ENCODE measurements at regions not wholly inside any gene's neighbourhood (a gene's known extent, or its start where the extent isn't known, plus 50 kb on each side); places are given as distances from the start of the nearest gene placed in this dataset.

GRCh38 chr2:64390586-64390985, 63.4 kb upstream of the LGALSL start:
- Histone ChIP-seq H3K4me1 (no peaks in the 10 kb centered on the region), H3K27me3 (ENCODE audit: low read depth) (no peaks in the 10 kb centered on the region), H3K27ac (replicated peaks) (peak overlapping the region; percentile 57), H3K36me3 (peaks cover 4% of the 10 kb centered on the region), H3K4me3 (no peak overlapping the region), H3K9me3 (replicated peaks) (peaks cover 14% of the 10 kb centered on the region)
- TF ChIP-seq, protein P1, sequence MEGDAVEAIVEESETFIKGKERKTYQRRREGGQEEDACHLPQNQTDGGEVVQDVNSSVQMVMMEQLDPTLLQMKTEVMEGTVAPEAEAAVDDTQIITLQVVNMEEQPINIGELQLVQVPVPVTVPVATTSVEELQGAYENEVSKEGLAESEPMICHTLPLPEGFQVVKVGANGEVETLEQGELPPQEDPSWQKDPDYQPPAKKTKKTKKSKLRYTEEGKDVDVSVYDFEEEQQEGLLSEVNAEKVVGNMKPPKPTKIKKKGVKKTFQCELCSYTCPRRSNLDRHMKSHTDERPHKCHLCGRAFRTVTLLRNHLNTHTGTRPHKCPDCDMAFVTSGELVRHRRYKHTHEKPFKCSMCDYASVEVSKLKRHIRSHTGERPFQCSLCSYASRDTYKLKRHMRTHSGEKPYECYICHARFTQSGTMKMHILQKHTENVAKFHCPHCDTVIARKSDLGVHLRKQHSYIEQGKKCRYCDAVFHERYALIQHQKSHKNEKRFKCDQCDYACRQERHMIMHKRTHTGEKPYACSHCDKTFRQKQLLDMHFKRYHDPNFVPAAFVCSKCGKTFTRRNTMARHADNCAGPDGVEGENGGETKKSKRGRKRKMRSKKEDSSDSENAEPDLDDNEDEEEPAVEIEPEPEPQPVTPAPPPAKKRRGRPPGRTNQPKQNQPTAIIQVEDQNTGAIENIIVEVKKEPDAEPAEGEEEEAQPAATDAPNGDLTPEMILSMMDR (IDR thresholded peaks at IDR 0.05; ENCODE audit: borderline replicate concordance), result no peak
- DNase-seq, result no peak
- intact Hi-C loops (cut with micrococcal nuclease), result no loop called here

GRCh38 chr2:64391424-64391823, 62.5 kb upstream of the LGALSL start:
- H3K4me3 ChIP-seq, result no peak overlapping the region
- intact Hi-C loops (cut with micrococcal nuclease), result no loop called here

DNA sequence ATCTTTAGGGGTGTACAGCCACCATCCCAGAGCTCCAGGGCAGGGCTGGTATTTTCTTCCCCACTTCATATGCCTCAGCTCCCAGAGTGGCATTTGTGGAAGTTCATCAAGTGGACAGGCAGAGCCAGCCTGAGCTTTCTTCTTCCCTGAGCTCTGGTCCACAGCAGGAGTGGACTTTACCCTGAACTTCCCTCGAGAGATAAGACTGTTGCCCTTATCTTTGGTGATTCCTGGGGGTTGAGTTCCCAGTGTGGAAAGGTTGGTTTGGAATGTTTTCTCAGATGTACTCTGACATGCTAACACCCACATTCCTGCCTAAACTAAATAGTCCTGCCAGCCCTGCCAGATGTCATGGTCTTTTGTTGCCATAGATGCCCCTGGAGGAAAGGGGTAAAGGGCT, 62.0 kb upstream of the LGALSL start:
- H3K36me3 ChIP-seq, result peaks cover 4% of the 10 kb centered on the region
- peak overlapping the region; percentile 57 for H3K27ac ChIP-seq (replicated peaks)
- no peaks in the 10 kb centered on the region for H3K4me1 ChIP-seq
- TF ChIP-seq, protein P1 (IDR thresholded peaks at IDR 0.05; ENCODE audit: borderline replicate concordance), result no peak
- no peak overlapping the region for H3K4me3 ChIP-seq
- DNase-seq, result no peak
- no peaks in the 10 kb centered on the region for H3K27me3 ChIP-seq (ENCODE audit: low read depth)
- intact Hi-C loops (cut with micrococcal nuclease), result no loop called here
- H3K9me3 ChIP-seq (replicated peaks), result peaks cover 14% of the 10 kb centered on the region

More at GRCh38 chr2:64391424-64391823, 62.5 kb upstream of the LGALSL start:
- Histone ChIP-seq H3K9me3 (replicated peaks) (peaks cover 14% of the 10 kb centered on the region), H3K36me3 (peaks cover 4% of the 10 kb centered on the region), H3K4me1 (no peaks in the 10 kb centered on the region), H3K27ac (replicated peaks) (peak overlapping the region; percentile 57), H3K27me3 (ENCODE audit: low read depth) (no peaks in the 10 kb centered on the region)
- TF ChIP-seq, protein P1 (IDR thresholded peaks at IDR 0.05; ENCODE audit: borderline replicate concordance), result no peak
- no peak for DNase-seq

DNA sequence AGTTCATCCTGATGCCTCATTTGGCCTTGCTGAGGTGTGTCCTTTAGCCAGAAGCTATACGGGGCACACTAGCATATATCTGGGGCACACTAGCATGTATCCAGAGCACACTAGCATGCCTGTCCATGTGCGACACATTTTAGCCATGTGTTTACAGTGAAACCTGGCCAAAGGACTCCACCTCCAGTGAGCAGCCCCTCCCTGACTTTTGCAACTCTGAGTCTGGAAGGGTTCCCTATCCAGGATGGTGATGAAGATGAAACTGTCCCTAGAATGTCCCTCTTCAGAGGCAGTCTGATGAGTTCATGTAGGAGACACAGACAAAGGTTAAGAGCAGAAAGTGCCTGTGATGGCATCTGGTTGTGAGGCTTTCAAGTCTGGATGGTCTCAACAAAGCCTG, 61.4 kb upstream of the LGALSL start:
- TF ChIP-seq, protein P1 (IDR thresholded peaks at IDR 0.05; ENCODE audit: borderline replicate concordance), result no peak
- DNase-seq, result no peak
- Histone ChIP-seq H3K9me3 (replicated peaks) (peaks cover 14% of the 10 kb centered on the region), H3K27me3 (ENCODE audit: low read depth) (no peaks in the 10 kb centered on the region), H3K27ac (replicated peaks) (no peak overlapping the region), H3K4me3 (no peak overlapping the region), H3K36me3 (peaks cover 4% of the 10 kb centered on the region), H3K4me1 (no peaks in the 10 kb centered on the region)
- intact Hi-C loops (cut with micrococcal nuclease), result no loop called here

DNA sequence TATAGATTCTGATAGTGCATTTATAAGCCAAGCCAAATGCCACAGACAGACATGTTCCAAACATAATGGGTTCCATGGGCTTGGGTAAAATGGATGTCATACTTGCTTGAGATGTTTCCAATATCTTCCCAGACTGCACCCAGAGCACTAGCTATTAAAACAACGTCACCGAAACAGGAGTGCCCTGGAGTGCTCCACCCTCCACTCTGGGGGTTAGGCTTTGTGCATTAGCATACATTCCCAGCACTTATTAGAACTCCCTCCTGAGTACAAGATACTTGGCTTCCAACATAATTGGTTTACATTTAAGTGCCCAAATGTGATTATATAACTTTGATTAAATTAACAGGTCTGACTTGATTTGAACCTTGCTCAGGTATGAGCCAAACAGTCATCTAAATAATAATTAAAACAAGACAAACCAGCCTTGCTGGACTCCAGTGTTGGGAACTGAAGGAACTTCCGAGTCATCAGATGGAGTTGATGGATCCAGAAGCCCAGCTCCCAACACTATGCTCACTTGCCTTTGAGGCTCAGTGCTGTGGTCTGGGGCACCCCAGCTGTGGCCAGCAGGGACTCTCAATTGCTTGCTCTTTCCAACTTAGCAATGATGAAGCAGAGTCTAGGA, 60.5 kb upstream of the LGALSL start:
- Histone ChIP-seq H3K27ac (replicated peaks) (no peak overlapping the region), H3K4me3 (no peak overlapping the region), H3K36me3 (peaks cover 4% of the 10 kb centered on the region), H3K4me1 (no peaks in the 10 kb centered on the region), H3K9me3 (replicated peaks) (peaks cover 14% of the 10 kb centered on the region), H3K27me3 (ENCODE audit: low read depth) (no peaks in the 10 kb centered on the region)
- no peak for DNase-seq
- intact Hi-C loops (cut with micrococcal nuclease), result no loop called here
- TF ChIP-seq, protein P1 (IDR thresholded peaks at IDR 0.05; ENCODE audit: borderline replicate concordance), result no peak
